ENCODE measurements at regions not wholly inside any gene's neighbourhood (a gene's known extent, or its start where the extent isn't known, plus 50 kb on each side); places are given as distances from the start of the nearest gene placed in this dataset.

DNA sequence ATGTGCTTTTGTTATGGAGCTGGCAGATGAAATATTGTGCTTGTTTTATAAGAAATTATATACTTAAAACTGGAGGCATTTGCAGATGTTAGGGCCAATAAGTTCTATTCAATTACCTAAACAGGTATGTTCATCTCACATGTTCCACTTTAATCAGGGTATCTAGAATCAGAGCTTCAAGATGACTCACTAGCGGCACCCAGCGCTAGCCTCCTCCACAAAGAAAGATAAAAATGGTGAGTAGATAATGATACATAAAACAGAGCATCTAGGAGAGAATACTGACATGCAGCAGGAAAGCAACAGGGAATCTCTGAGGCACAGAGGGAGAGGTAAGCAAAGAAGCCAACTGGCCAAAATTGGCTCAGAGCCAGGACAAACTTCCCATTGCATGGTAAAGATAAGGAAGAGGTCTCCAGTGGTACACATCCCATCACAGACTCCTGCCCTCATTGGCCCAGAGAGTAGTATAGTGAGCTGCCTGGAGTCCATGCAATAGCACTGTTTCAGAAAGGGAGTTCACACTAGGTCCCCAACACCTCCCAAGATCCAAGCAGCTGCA is 200.7 kb upstream of the SPTLC3 start:
- TF ChIP-seq, protein P1, sequence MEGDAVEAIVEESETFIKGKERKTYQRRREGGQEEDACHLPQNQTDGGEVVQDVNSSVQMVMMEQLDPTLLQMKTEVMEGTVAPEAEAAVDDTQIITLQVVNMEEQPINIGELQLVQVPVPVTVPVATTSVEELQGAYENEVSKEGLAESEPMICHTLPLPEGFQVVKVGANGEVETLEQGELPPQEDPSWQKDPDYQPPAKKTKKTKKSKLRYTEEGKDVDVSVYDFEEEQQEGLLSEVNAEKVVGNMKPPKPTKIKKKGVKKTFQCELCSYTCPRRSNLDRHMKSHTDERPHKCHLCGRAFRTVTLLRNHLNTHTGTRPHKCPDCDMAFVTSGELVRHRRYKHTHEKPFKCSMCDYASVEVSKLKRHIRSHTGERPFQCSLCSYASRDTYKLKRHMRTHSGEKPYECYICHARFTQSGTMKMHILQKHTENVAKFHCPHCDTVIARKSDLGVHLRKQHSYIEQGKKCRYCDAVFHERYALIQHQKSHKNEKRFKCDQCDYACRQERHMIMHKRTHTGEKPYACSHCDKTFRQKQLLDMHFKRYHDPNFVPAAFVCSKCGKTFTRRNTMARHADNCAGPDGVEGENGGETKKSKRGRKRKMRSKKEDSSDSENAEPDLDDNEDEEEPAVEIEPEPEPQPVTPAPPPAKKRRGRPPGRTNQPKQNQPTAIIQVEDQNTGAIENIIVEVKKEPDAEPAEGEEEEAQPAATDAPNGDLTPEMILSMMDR (IDR thresholded peaks at IDR 0.05; ENCODE audit: insufficient read depth, low read length, poor library complexity, severe bottlenecking): no peak
- no peaks in the 10 kb centered on the region for H3K36me3 ChIP-seq (ENCODE audit: control insufficient read depth, insufficient read depth, low read length)

DNA sequence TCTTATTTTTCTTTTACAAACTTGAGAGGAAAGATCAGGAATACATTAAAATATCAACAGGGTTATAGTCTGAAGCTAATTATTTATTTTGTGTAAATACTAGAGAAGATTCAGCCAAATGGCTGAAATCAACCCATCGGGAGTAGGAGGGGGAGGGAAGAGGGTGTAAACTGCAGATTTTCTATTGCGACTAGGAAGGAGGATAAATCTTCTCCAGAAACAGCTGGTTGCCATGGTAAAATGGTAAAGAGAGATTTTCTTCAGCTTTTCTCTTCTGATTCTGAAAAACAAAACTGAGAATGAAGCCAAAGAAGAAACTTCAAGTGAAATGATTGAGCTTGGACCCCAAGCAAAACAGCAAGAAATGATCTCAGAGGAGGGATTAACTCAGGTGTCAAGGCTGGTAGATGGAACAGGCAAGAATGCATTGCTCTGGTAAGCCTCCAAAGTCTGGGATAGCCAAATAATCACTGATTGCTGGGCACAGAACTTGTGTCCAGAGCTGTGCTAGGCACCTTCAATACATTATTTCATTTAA is 193.5 kb upstream of the SPTLC3 start:
- Histone ChIP-seq H3K27me3 (replicated peaks; ENCODE audit: control insufficient read depth, insufficient read depth, low read length) (no peaks in the 10 kb centered on the region), H3K36me3 (ENCODE audit: control insufficient read depth, insufficient read depth, low read length) (no peaks in the 10 kb centered on the region), H3K4me3 (replicated peaks; ENCODE audit: low read depth, low read length) (no peak overlapping the region)
- TF ChIP-seq, protein P1 (IDR thresholded peaks at IDR 0.05; ENCODE audit: insufficient read depth, low read length, poor library complexity, severe bottlenecking): no peak
- no peak for DNase-seq (ENCODE audit: extremely low read depth, insufficient read length)

More for the DNA sequence above, 200.7 kb upstream of the SPTLC3 start:
- Histone ChIP-seq H3K4me3 (replicated peaks; ENCODE audit: low read depth, low read length) (no peak overlapping the region), H3K27me3 (replicated peaks; ENCODE audit: control insufficient read depth, insufficient read depth, low read length) (no peaks in the 10 kb centered on the region)
- DNase-seq (ENCODE audit: extremely low read depth, insufficient read length): no peak

DNA sequence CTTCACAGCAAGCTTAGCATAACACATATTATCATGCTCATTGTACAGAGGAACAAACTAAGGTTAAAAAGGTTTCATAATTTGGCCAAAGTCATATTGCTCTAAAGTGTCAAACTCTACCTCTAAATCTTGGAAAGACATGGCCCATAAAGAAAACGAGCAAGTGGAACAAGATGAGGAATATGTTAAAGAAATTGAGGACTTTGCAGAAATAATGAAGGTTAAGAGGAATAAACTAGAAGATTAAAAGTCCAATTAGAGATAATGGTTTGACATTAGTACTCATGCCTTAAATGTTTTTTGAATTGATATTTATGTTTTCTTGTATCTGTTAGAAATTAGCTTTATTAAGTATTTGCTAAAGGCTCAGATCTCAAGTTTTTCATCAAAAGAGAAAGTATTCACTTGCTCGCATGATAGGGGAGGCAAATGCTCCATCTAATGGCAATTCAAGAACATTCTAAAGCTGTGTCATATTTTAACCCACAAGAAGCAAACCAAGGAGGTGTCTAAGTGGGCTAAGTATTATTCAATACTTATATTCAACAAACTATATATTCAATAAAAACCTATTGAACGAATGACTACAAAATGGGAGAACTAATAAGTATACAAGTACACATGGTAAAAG is 192.9 kb upstream of the SPTLC3 start:
- Histone ChIP-seq H3K36me3 (ENCODE audit: control insufficient read depth, insufficient read depth, low read length) (no peaks in the 10 kb centered on the region), H3K4me3 (replicated peaks; ENCODE audit: low read depth, low read length) (no peak overlapping the region), H3K27me3 (replicated peaks; ENCODE audit: control insufficient read depth, insufficient read depth, low read length) (no peaks in the 10 kb centered on the region)
- DNase-seq (ENCODE audit: extremely low read depth, insufficient read length): no peak
- TF ChIP-seq, protein P1 (IDR thresholded peaks at IDR 0.05; ENCODE audit: insufficient read depth, low read length, poor library complexity, severe bottlenecking): no peak

DNA sequence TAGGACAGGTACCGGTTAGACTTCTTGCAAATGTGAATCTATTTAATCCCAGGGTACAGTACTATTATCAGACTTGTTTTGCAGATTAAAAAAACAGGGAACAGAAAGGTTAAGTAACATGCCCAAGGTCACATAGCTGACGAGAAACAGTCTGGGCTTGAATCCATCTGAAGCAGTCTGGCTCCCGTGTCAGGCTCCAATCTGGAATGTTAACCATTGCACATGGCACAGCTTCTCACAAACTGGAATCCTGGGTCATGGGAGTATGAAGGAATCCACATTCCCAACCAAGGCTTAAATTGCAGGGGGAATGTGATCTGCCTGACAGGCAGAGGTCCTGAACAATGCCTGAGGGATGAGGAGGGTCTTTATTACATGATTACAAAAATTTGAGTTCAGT is 187.5 kb upstream of the SPTLC3 start:
- TF ChIP-seq, protein P1 (IDR thresholded peaks at IDR 0.05; ENCODE audit: insufficient read depth, low read length, poor library complexity, severe bottlenecking): no peak

DNA sequence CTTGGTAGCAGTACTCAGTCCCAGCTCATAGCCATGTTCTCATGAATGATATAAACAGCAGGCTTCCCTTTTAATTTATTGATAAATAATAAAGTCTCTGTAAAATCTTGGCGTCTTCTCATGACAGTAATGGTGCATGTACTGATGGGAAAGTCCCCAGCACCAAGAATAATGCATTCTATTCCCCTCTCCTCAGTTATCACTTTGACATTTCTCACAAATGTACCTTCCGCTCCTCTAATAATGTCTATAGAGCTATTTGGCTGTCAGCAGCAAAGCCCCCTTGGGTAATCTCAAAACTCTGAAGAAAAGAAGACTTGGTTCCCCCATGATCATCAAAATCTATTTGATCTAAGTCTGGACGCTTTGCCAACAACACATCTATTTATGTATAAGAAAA is 185.0 kb upstream of the SPTLC3 start:
- no peak for DNase-seq (ENCODE audit: extremely low read depth, insufficient read length)
- Histone ChIP-seq H3K4me3 (replicated peaks; ENCODE audit: low read depth, low read length) (no peak overlapping the region), H3K27me3 (replicated peaks; ENCODE audit: control insufficient read depth, insufficient read depth, low read length) (no peaks in the 10 kb centered on the region), H3K36me3 (ENCODE audit: control insufficient read depth, insufficient read depth, low read length) (no peaks in the 10 kb centered on the region)
- TF ChIP-seq, protein P1 (IDR thresholded peaks at IDR 0.05; ENCODE audit: insufficient read depth, low read length, poor library complexity, severe bottlenecking): no peak

More for the DNA sequence above, 187.5 kb upstream of the SPTLC3 start:
- Histone ChIP-seq H3K27me3 (replicated peaks; ENCODE audit: control insufficient read depth, insufficient read depth, low read length) (no peaks in the 10 kb centered on the region), H3K4me3 (replicated peaks; ENCODE audit: low read depth, low read length) (no peak overlapping the region), H3K36me3 (ENCODE audit: control insufficient read depth, insufficient read depth, low read length) (no peaks in the 10 kb centered on the region)
- DNase-seq (ENCODE audit: extremely low read depth, insufficient read length): no peak

All from GM06990 (cell line).